Ovary (tissue), 7 donors: ENCODE measurements at regions not wholly inside any gene's neighbourhood (a gene's known extent, or its start where the extent isn't known, plus 50 kb on each side); places are given as distances from the start of the nearest gene placed in this dataset.

ENCODE experiments used
- DNase-seq, 5 donors: peaks; one replicate each; pipeline ENCODE4 v3.0.0-alpha.2; 2019 to 2020
- H3K27ac ChIP-seq, 2 donors: fragments of 200-600 bp; one replicate each; pipeline versions ENCODE4 v1.5.1 to v1.8.0; 2019 to 2022
- H3K27me3 ChIP-seq: fragments of 200-600 bp; one replicate; pipeline ENCODE4 v1.8.0; 2022
- H3K36me3 ChIP-seq: fragments of 200-600 bp; sonication (generic); one replicate; pipeline ENCODE4 v1.5.1; 2019
- H3K4me1 ChIP-seq: one replicate; pipeline ENCODE4 v1.8.1; 2013; ENCODE audit warnings: mild to moderate bottlenecking, moderate library complexity; ENCODE audit not compliant: insufficient read depth
- H3K4me3 ChIP-seq: fragments of 200-600 bp; sonication (generic); one replicate; pipeline ENCODE4 v1.5.1; 2017
- H3K9me3 ChIP-seq, 2 donors: fragments of 200-600 bp in 1 of 2; sonication (generic) in 1 of 2; one replicate each; pipeline versions ENCODE4 v1.5.1 to v1.8.1; 2013 to 2019; ENCODE audit warnings: mild to moderate bottlenecking in 1 of 2, moderate library complexity in 1 of 2
- CTCF ChIP-seq, 3 donors: fragments of 450-650 bp in 2 of 3; fragments of 200-600 bp in 1 of 3; IDR thresholded peaks; one replicate each; pipeline versions ENCODE4 v1.5.1 to v1.8.0; 2016 to 2022; ENCODE audit warnings: antibody characterized with exemption in 3 of 3, mild to moderate bottlenecking in 1 of 3
- EP300 ChIP-seq: sonication (generic); formaldehyde crosslinking; IDR thresholded peaks from one replicate; pipeline ENCODE4 v1.6.1; 2017; ENCODE audit warnings: antibody characterized with exemption
- POLR2A ChIP-seq: fragments of 450-650 bp; IDR thresholded peaks from one replicate; pipeline ENCODE4 v1.6.1; 2017; ENCODE audit warnings: antibody characterized with exemption, mild to moderate bottlenecking, moderate library complexity
- WGBS, 3 donors: extraction: QIAGEN DNeasy Blood & Tissue Kit in 1 of 3; methylation state at CpG; one replicate each; pipeline versions ENCODE4 v1.1.5 to v1.1.7; 2013 to 2017; 5-methylcytosine and 5-hydroxymethylcytosine counted together
- intact Hi-C, 4 donors: fragments of 100-400 bp; cut with DNase I; formaldehyde crosslinking; loops; one replicate each; pipeline versions ENCODE4 v1.11.0 to v1.15.1; 2022 to 2023
- donor health status: DM: no; HTN: no; CAD: no; lungs with moderate emphysema.
- donor health status: DM: no; HTN: no; CAD: no.
- donor health status: Bipolar disorder and iron deficiency.
- donor health status: DM: no; HTN: no; CAD: no.
- donor health status: DM: yes; HTN: yes; CAD: no.

DNA sequence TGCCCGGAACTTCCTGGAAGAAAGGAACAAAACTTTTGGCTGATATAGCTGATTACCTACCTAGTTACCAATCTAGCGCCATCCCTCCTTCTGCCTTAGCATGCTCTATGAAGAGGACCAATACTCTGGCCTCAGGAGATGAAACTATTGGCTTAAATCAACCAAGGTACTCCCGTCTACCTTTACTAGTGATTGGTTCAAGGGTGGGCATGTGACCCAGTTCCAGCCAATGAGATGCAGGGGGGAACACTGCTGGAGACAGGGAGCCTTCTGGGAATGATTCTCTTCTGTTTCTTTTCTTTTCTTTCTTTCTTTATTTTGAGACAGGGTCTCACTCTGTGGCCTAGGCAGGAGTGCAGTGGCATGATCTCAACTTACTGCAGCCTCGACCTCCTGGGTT is 72.6 kb upstream of the CCDC167 start:
- 94 to 96% (median 94%) methylated on average over 4 of the region's 4 CpGs for WGBS, 3 donors
- intact Hi-C loops: no loop called here
- Histone ChIP-seq H3K27me3 (no peaks in the 10 kb centered on the region), H3K9me3 (no peaks in the 10 kb centered on the region), H3K27ac (no peak overlapping the region), H3K4me1 (peaks cover 4% of the 10 kb centered on the region), H3K4me3 (no peak overlapping the region), H3K36me3 (no peaks in the 10 kb centered on the region)
- TF ChIP-seq CTCF (IDR thresholded peaks at IDR 0.05): no peak
- no peak for TF ChIP-seq EP300
- no peak for DNase-seq

DNA sequence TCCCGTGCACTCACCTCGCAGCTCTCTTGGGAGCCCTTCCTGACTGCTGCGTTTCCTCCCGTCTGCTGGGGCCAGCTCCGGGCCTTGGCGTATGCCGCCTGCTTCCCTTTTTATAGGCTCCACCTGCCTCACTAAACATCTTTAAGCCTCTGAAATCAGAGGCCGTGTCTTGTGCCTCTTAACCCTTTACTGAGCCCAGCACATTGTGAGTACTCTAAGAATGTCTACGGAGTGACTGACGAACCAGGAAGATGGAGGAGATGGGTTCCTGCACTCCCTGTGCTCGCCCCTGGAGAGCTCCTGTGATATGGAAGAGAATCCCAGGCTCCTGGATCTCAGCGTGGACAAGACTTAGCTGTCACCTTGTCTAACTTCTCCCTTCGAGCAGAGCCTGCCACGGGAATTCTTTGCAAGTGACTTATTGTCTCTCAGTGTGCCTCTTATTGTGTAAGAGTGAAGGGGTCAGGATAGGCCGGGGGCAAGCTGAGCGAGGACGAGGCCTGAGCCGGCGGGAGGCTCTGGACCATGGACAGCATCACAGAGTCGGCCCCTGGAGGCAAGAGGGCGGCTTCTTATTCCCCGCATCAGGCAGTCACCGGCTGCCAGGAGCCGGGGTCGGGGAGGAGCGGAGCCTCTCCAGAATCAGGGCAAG is 70.9 kb upstream of the CCDC167 start:
- peaks cover 5% of the 10 kb centered on the region for H3K4me1 ChIP-seq
- no peaks in the 10 kb centered on the region for H3K36me3 ChIP-seq
- WGBS, 3 donors: 41 to 43% (median 42%) methylated on average over 26 of the region's 26 CpGs
- H3K27ac ChIP-seq: no peak overlapping the region
- TF ChIP-seq POLR2A (no peak), EP300 (no peak), CTCF (IDR thresholded peaks at IDR 0.05) (no peak)
- no peak for DNase-seq
- no peak overlapping the region for H3K4me3 ChIP-seq
- intact Hi-C loops: no loop called here
- H3K9me3 ChIP-seq: no peaks in the 10 kb centered on the region
- no peaks in the 10 kb centered on the region for H3K27me3 ChIP-seq

GRCh38 chr6:37569743-37570481 is 70.2 kb upstream of the CCDC167 start:
- DNase-seq: no peak
- no peak for TF ChIP-seq POLR2A
- no peak for TF ChIP-seq CTCF (IDR thresholded peaks at IDR 0.05)
- no peak for TF ChIP-seq EP300
- WGBS, 3 donors: 23 to 31% (median 24%) methylated on average over 13 of the region's 13 CpGs
- H3K4me1 ChIP-seq: peaks cover 5% of the 10 kb centered on the region
- H3K9me3 ChIP-seq: no peaks in the 10 kb centered on the region
- H3K27ac ChIP-seq: no peak overlapping the region
- intact Hi-C loops: loop anchor here in 1 of 4 donors (10.0 kb wide), 1 partner anchor 95 kb away; no protein-coding TSS in a partner anchor
- H3K27me3 ChIP-seq: no peaks in the 10 kb centered on the region
- H3K4me3 ChIP-seq: no peak overlapping the region
- no peaks in the 10 kb centered on the region for H3K36me3 ChIP-seq

DNA sequence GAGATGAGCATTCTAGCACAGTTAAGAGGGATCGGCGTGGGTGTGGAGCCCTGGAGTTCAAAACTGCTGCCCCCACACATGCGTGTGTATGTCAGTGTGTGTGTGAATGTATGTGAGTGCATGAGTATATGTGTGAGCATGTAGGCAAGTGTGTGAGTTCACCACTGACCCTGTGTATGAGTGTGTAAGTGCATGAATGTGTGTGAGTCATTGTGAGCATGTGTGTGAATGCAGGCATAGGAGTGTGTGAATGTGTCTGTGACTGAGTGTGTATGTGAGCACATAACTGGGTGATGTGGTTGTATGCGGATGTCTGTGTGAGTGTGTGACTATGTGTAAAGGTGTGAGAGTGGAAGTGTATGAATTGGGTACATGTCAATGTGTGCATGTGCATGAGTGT is 69.6 kb upstream of the CCDC167 start:
- no peak overlapping the region for H3K4me3 ChIP-seq
- no peak overlapping the region for H3K27ac ChIP-seq
- no peak for TF ChIP-seq POLR2A
- TF ChIP-seq CTCF (IDR thresholded peaks at IDR 0.05): no peak
- TF ChIP-seq EP300: no peak
- no peak for DNase-seq
- intact Hi-C loops: loop anchor here in 1 of 4 donors (10.0 kb wide), 1 partner anchor 95 kb away; no protein-coding TSS in a partner anchor
- H3K4me1 ChIP-seq: peaks cover 5% of the 10 kb centered on the region
- no peaks in the 10 kb centered on the region for H3K27me3 ChIP-seq
- WGBS, 3 donors: 80 to 82% (median 81%) methylated on average over 4 of the region's 4 CpGs
- no peaks in the 10 kb centered on the region for H3K36me3 ChIP-seq
- H3K9me3 ChIP-seq: no peaks in the 10 kb centered on the region
